HEK293 (cell line): ENCODE measurements at regions not wholly inside any gene's neighbourhood (a gene's known extent, or its start where the extent isn't known, plus 50 kb on each side); places are given as distances from the start of the nearest gene placed in this dataset.

Experiments used
- CTCF ChIA-PET: fragments of 350-600 bp; formaldehyde crosslinking; extraction: SDS; loops from one replicate; lab custom pipeline; 2021; ENCODE audit warnings: antibody characterized with exemption; lab: Yijun Ruan, JAX
- POLR2A ChIA-PET: fragments of 300-600 bp; formaldehyde crosslinking; extraction: SDS; loops from one replicate; lab custom pipeline; 2020; ENCODE audit warnings: antibody characterized with exemption, inconsistent platforms; lab: Yijun Ruan, JAX
- H3K27ac ChIP-seq: fragments of 200-500 bp; sonication (Bioruptor generic); 2 replicates; pipeline ENCODE4 v1.5.1; 2014; ENCODE audit warnings: low read depth, low read length, control low read depth, inconsistent platforms; ENCODE audit errors: extremely low read depth
- H3K36me3 ChIP-seq, 2 experiments: fragments of 200-500 bp in 1 of 2; sonication (Bioruptor generic) in 1 of 2; 1 replicate in 1 of 2; 2 replicates in 1 of 2; pipeline ENCODE4 v1.5.1; 2014 to 2017; ENCODE audit warnings: inconsistent platforms in 2 of 2, low read length in 2 of 2; ENCODE audit not compliant: control insufficient read depth in 2 of 2, insufficient read depth in 1 of 2
- H3K4me1 ChIP-seq: fragments of 200-500 bp; sonication (Bioruptor generic); 2 replicates; pipeline ENCODE4 v1.5.1; 2014; ENCODE audit warnings: mild to moderate bottlenecking, low read length, inconsistent platforms; ENCODE audit not compliant: control insufficient read depth, insufficient read depth
- H3K4me3 ChIP-seq: 2 replicates; pipeline ENCODE4 v1.5.1; 2011; ENCODE audit warnings: low read depth, mild to moderate bottlenecking, control low read depth, low read length, moderate library complexity
- H3K9me3 ChIP-seq: fragments of 200-500 bp; sonication (Bioruptor generic); 2 replicates; pipeline ENCODE4 v1.5.1; 2014; ENCODE audit warnings: low read depth, low read length, inconsistent platforms; ENCODE audit not compliant: control insufficient read depth, insufficient read depth
- GLI2 ChIP-seq: fragments of 450-650 bp; formaldehyde crosslinking; IDR thresholded peaks from 2 replicates; pipeline ENCODE4; 2017; ENCODE audit warnings: missing biosample characterization, missing genetic modification characterization, low read depth, borderline replicate concordance
- IKZF3 ChIP-seq: fragments of 450-650 bp; IDR thresholded peaks from 2 replicates; pipeline ENCODE4 v1.5.0; 2018; ENCODE audit warnings: missing biosample characterization, mild to moderate bottlenecking, missing genetic modification characterization, moderate library complexity
- KLF16 ChIP-seq: fragments of 450-650 bp; formaldehyde crosslinking; IDR thresholded peaks from 2 replicates; pipeline ENCODE4 v1.5.1; 2017; ENCODE audit warnings: missing biosample characterization, missing genetic modification characterization
- KLF9 ChIP-seq: fragments of 450-650 bp; formaldehyde crosslinking; IDR thresholded peaks from 2 replicates; pipeline ENCODE4 v1.5.1; 2016; ENCODE audit warnings: missing biosample characterization, missing genetic modification characterization, low read depth
- YY1 ChIP-seq: fragments of 450-650 bp; formaldehyde crosslinking; IDR thresholded peaks from 2 replicates; pipeline ENCODE4 v1.5.1; 2018; ENCODE audit warnings: missing biosample characterization, missing genetic modification characterization
- YY2 ChIP-seq: fragments of 450-650 bp; formaldehyde crosslinking; IDR thresholded peaks from 2 replicates; pipeline ENCODE4 v1.5.1; 2016; ENCODE audit warnings: missing biosample characterization, missing genetic modification characterization
- ZBTB1 ChIP-seq: fragments of 450-650 bp; formaldehyde crosslinking; IDR thresholded peaks from 2 replicates; pipeline ENCODE4 v1.5.1; 2016; ENCODE audit warnings: missing biosample characterization, missing genetic modification characterization
- ZNF10 ChIP-seq: fragments of 450-650 bp; formaldehyde crosslinking; IDR thresholded peaks from 2 replicates; pipeline ENCODE4 v1.5.1; 2017; ENCODE audit warnings: missing biosample characterization, missing genetic modification characterization
- ZNF121 ChIP-seq: fragments of 450-650 bp; formaldehyde crosslinking; IDR thresholded peaks from 2 replicates; pipeline ENCODE4 v1.5.1; 2016; ENCODE audit warnings: missing biosample characterization, missing genetic modification characterization
- ZNF138 ChIP-seq: fragments of 450-650 bp; formaldehyde crosslinking; IDR thresholded peaks from 2 replicates; pipeline ENCODE4 v1.5.1; 2016; ENCODE audit warnings: missing biosample characterization, missing genetic modification characterization, borderline replicate concordance
- ZNF16 ChIP-seq: fragments of 450-650 bp; formaldehyde crosslinking; IDR thresholded peaks from 2 replicates; pipeline ENCODE4 v1.5.1; 2016; ENCODE audit warnings: low read depth, missing biosample characterization, missing genetic modification characterization
- ZNF175 ChIP-seq: fragments of 450-650 bp; formaldehyde crosslinking; IDR thresholded peaks from 2 replicates; pipeline ENCODE4 v1.5.1; 2016; ENCODE audit warnings: missing biosample characterization, missing genetic modification characterization
- ZNF292 ChIP-seq: fragments of 450-650 bp; formaldehyde crosslinking; IDR thresholded peaks from 2 replicates; pipeline ENCODE4 v1.5.1; 2016; ENCODE audit warnings: low read depth, missing biosample characterization, missing genetic modification characterization, borderline replicate concordance
- ZNF311 ChIP-seq: fragments of 450-650 bp; formaldehyde crosslinking; IDR thresholded peaks from 2 replicates; pipeline ENCODE4 v1.5.1; 2017; ENCODE audit warnings: missing biosample characterization, missing genetic modification characterization, borderline replicate concordance
- ZNF37A ChIP-seq: fragments of 450-650 bp; IDR thresholded peaks from 2 replicates; pipeline ENCODE4 v1.5.1; 2018; ENCODE audit warnings: missing biosample characterization, missing genetic modification characterization
- ZNF416 ChIP-seq: fragments of 450-650 bp; formaldehyde crosslinking; IDR thresholded peaks from 2 replicates; pipeline ENCODE4 v1.5.1; 2016; ENCODE audit warnings: missing biosample characterization, missing genetic modification characterization
- ZNF473 ChIP-seq: fragments of 450-650 bp; formaldehyde crosslinking; IDR thresholded peaks from 2 replicates; pipeline ENCODE4 v1.5.1; 2017; ENCODE audit warnings: missing biosample characterization, missing genetic modification characterization
- ZNF48 ChIP-seq: fragments of 450-650 bp; formaldehyde crosslinking; IDR thresholded peaks from 2 replicates; pipeline ENCODE4 v1.5.1; 2016; ENCODE audit warnings: missing biosample characterization, missing genetic modification characterization
- ZNF514 ChIP-seq: fragments of 450-650 bp; formaldehyde crosslinking; IDR thresholded peaks from 2 replicates; pipeline ENCODE4 v1.5.1; 2016; ENCODE audit warnings: missing biosample characterization, missing genetic modification characterization
- ZNF521 ChIP-seq: fragments of 450-650 bp; formaldehyde crosslinking; IDR thresholded peaks from 2 replicates; pipeline ENCODE4 v1.5.1; 2017; ENCODE audit warnings: missing biosample characterization, mild to moderate bottlenecking, missing genetic modification characterization
- ZNF530 ChIP-seq: fragments of 450-650 bp; formaldehyde crosslinking; IDR thresholded peaks from 2 replicates; pipeline ENCODE4 v1.5.1; 2016; ENCODE audit warnings: low read depth, missing biosample characterization, missing genetic modification characterization
- ZNF585B ChIP-seq: fragments of 450-650 bp; formaldehyde crosslinking; IDR thresholded peaks from 2 replicates; pipeline ENCODE4 v1.5.1; 2016; ENCODE audit warnings: missing biosample characterization, missing genetic modification characterization
- ZNF600 ChIP-seq: fragments of 450-650 bp; formaldehyde crosslinking; IDR thresholded peaks from 2 replicates; pipeline ENCODE4 v1.5.1; 2016; ENCODE audit warnings: missing biosample characterization, missing genetic modification characterization
- ZNF629 ChIP-seq: fragments of 450-650 bp; formaldehyde crosslinking; IDR thresholded peaks from 2 replicates; pipeline ENCODE4 v1.5.1; 2017; ENCODE audit warnings: missing biosample characterization, missing genetic modification characterization
- ZNF654 ChIP-seq: fragments of 450-650 bp; formaldehyde crosslinking; IDR thresholded peaks from 2 replicates; pipeline ENCODE4 v1.5.1; 2016; ENCODE audit warnings: low read depth, missing biosample characterization, missing genetic modification characterization
- ZNF658 ChIP-seq: fragments of 450-650 bp; formaldehyde crosslinking; IDR thresholded peaks from 2 replicates; pipeline ENCODE4; 2016; ENCODE audit warnings: missing biosample characterization, missing genetic modification characterization
- ZSCAN30 ChIP-seq: fragments of 450-650 bp; IDR thresholded peaks from 2 replicates; pipeline ENCODE4 v1.5.1; 2018; ENCODE audit warnings: missing biosample characterization, mild to moderate bottlenecking, missing genetic modification characterization, moderate library complexity
- TF ChIP-seq, protein P1 (sequence below): fragments of 450-650 bp; formaldehyde crosslinking; IDR thresholded peaks from 2 replicates; pipeline ENCODE4 v1.5.1; 2016; ENCODE audit warnings: missing biosample characterization, missing genetic modification characterization
- TF ChIP-seq, protein P2 (sequence below): sonication (generic); formaldehyde crosslinking; IDR thresholded peaks from 2 replicates; pipeline ENCODE4 v1.8.1; 2022; ENCODE audit warnings: mild to moderate bottlenecking, moderate library complexity, missing genetic modification reagents
- TF ChIP-seq, protein P3 (sequence below): fragments of 450-650 bp; formaldehyde crosslinking; IDR thresholded peaks from 2 replicates; pipeline ENCODE4 v1.5.1; 2016; ENCODE audit warnings: missing biosample characterization, missing genetic modification characterization
- TF ChIP-seq, protein P4 (sequence below): fragments of 450-650 bp; formaldehyde crosslinking; IDR thresholded peaks from 2 replicates; pipeline ENCODE4 v1.5.1; 2016; ENCODE audit warnings: missing biosample characterization, missing genetic modification characterization, borderline replicate concordance
- TF ChIP-seq, protein P5 (sequence below): fragments of 450-650 bp; formaldehyde crosslinking; IDR thresholded peaks from 2 replicates; pipeline ENCODE4 v1.5.1; 2016; ENCODE audit warnings: missing biosample characterization, missing genetic modification characterization

DNA sequence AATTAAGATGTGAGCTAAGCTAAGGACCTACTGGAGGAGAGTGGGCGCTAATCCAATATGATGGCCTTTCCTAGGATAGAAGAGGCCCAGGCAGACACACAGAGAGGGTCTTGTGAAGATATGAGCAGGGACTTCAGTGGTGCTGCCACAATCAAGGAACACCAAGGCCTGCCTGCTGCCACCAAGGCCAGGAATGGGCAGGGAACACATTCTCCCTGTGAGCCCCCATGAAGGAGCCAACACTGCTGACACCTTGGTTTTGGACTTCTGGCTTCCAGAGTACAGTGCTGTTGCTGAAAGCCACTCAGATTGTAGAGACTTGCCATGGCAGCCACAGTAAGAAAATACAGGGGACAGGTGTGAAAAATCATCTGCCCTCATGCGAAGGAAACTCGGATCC is 73.1 kb upstream of the IRX1 start:
- ChIA-PET POLR2A (no interaction called here), CTCF (no interaction called here)
- Histone ChIP-seq H3K27ac (no peak overlapping the region), H3K4me1 (no peaks in the 10 kb centered on the region), H3K36me3 (no peaks in the 10 kb centered on the region), H3K9me3 (no peaks in the 10 kb centered on the region; the same call in 1 of the 2 replicates), H3K4me3 (no peak overlapping the region)
- TF ChIP-seq ZNF416 (tag by site-specific recombination) (no peak), ZNF292 (tag by site-specific recombination) (no peak), ZSCAN30 (no peak), ZNF16 (no peak), YY2 (tag by site-specific recombination) (no peak), ZNF530 (no peak), KLF9 (tag by site-specific recombination) (no peak), ZNF48 (no peak), IKZF3 (no peak), ZNF121 (tag by site-specific recombination) (no peak), GLI2 (no peak), ZNF629 (tag by site-specific recombination) (no peak), ZBTB1 (tag by site-specific recombination) (no peak), ZNF585B (tag by site-specific recombination) (no peak), ZNF37A (no peak)
- TF ChIP-seq, protein P1, sequence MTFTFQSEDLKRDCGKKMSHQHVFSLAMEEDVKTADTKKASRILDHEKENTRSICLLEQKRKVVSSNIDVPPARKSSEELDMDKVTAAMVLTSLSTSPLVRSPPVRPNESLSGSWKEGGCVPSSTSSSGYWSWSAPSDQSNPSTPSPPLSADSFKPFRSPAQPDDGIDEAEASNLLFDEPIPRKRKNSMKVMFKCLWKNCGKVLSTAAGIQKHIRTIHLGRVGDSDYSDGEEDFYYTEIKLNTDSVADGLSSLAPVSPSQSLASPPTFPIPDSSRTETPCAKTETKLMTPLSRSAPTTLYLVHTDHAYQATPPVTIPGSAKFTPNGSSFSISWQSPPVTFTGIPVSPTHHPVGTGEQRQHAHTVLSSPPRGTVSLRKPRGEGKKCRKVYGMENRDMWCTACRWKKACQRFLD (tag by site-specific recombination): no peak
- TF ChIP-seq, protein P2, sequence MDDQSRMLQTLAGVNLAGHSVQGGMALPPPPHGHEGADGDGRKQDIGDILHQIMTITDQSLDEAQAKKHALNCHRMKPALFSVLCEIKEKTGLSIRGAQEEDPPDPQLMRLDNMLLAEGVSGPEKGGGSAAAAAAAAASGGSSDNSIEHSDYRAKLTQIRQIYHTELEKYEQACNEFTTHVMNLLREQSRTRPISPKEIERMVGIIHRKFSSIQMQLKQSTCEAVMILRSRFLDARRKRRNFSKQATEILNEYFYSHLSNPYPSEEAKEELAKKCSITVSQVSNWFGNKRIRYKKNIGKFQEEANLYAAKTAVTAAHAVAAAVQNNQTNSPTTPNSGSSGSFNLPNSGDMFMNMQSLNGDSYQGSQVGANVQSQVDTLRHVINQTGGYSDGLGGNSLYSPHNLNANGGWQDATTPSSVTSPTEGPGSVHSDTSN (CRISPR knock-in tag): no peak

DNA sequence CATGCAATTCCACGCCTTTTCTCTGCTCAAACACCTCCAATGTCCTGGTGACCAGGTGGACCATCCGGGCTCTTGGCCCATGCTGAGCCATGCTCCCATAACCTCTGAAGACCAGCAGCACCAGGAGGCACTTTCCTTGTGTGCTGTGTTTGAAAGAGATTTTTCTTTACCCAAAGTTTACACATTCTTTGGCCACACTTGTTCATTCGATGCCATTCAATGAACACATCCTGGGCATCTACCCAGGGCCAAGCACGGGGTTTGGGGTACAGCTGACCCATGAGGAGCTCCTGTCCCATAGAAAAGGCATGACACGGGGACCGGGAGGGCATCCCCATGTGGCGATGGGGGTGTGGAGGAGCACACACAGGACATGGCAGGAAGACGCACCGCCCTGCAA is 77.1 kb upstream of the IRX1 start:
- no peaks in the 10 kb centered on the region for H3K4me1 ChIP-seq
- no peaks in the 10 kb centered on the region for H3K36me3 ChIP-seq
- ChIA-PET POLR2A (no interaction called here), CTCF (no interaction called here)
- no peaks in the 10 kb centered on the region for H3K9me3 ChIP-seq
- H3K4me3 ChIP-seq: no peak overlapping the region
- H3K27ac ChIP-seq: no peak overlapping the region
- TF ChIP-seq ZNF654 (no peak), ZNF514 (tag by site-specific recombination) (no peak), ZNF311 (tag by site-specific recombination) (no peak), ZNF10 (tag by site-specific recombination) (no peak), ZNF473 (tag by site-specific recombination) (no peak), KLF16 (tag by site-specific recombination) (no peak), YY1 (no peak), ZNF521 (tag by site-specific recombination) (no peak), ZNF175 (tag by site-specific recombination) (no peak), ZBTB1 (tag by site-specific recombination) (no peak), ZNF138 (tag by site-specific recombination) (no peak), ZNF600 (tag by site-specific recombination) (no peak), ZNF658 (tag by site-specific recombination) (no peak)
- TF ChIP-seq, protein P3, sequence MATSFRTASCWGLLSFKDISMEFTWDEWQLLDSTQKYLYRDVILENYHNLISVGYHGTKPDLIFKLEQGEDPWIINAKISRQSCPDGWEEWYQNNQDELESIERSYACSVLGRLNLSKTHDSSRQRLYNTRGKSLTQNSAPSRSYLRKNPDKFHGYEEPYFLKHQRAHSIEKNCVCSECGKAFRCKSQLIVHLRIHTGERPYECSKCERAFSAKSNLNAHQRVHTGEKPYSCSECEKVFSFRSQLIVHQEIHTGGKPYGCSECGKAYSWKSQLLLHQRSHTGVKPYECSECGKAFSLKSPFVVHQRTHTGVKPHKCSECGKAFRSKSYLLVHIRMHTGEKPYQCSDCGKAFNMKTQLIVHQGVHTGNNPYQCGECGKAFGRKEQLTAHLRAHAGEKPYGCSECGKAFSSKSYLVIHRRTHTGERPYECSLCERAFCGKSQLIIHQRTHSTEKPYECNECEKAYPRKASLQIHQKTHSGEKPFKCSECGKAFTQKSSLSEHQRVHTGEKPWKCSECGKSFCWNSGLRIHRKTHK (tag by site-specific recombination): no peak
- TF ChIP-seq, protein P4, sequence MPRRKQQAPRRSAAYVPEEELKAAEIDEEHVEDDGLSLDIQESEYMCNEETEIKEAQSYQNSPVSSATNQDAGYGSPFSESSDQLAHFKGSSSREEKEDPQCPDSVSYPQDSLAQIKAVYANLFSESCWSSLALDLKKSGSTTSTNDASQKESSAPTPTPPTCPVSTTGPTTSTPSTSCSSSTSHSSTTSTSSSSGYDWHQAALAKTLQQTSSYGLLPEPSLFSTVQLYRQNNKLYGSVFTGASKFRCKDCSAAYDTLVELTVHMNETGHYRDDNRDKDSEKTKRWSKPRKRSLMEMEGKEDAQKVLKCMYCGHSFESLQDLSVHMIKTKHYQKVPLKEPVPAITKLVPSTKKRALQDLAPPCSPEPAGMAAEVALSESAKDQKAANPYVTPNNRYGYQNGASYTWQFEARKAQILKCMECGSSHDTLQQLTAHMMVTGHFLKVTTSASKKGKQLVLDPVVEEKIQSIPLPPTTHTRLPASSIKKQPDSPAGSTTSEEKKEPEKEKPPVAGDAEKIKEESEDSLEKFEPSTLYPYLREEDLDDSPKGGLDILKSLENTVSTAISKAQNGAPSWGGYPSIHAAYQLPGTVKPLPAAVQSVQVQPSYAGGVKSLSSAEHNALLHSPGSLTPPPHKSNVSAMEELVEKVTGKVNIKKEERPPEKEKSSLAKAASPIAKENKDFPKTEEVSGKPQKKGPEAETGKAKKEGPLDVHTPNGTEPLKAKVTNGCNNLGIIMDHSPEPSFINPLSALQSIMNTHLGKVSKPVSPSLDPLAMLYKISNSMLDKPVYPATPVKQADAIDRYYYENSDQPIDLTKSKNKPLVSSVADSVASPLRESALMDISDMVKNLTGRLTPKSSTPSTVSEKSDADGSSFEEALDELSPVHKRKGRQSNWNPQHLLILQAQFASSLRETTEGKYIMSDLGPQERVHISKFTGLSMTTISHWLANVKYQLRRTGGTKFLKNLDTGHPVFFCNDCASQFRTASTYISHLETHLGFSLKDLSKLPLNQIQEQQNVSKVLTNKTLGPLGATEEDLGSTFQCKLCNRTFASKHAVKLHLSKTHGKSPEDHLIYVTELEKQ (tag by site-specific recombination): no peak
- TF ChIP-seq, protein P5, sequence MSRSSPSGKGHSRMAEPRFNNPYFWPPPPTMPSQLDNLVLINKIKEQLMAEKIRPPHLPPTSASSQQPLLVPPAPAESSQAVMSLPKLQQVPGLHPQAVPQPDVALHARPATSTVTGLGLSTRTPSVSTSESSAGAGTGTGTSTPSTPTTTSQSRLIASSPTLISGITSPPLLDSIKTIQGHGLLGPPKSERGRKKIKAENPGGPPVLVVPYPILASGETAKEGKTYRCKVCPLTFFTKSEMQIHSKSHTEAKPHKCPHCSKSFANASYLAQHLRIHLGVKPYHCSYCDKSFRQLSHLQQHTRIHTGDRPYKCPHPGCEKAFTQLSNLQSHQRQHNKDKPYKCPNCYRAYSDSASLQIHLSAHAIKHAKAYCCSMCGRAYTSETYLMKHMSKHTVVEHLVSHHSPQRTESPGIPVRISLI (tag by site-specific recombination): no peak
